PC-3 (cell line): ENCODE measurements at regions not wholly inside any gene's neighbourhood (a gene's known extent, or its start where the extent isn't known, plus 50 kb on each side); places are given as distances from the start of the nearest gene placed in this dataset.

Source experiments
- ATAC-seq: fragments of 200-7000 bp; cut with Tn5 transposase; 2 replicates; pipeline ENCODE4 v1.9.1; 2020; ENCODE audit warnings: mild to moderate bottlenecking, moderate library complexity
- BruUV-seq: library from RNA; stranded (reverse); fragments of 400-500 nt; replicated peaks from 2 replicates; lab custom pipeline; 2021; lab: Mats Ljungman, UMichigan
- CTCF ChIA-PET: fragments of 300-600 bp; sonication (Branson Sonifier 250); formaldehyde crosslinking; loops from one replicate; lab custom pipeline; 2022; ENCODE audit warnings: antibody characterized with exemption; lab: Charles Lee
- POLR2A ChIA-PET: fragments of 300-600 bp; sonication (Branson Sonifier 250); formaldehyde crosslinking; loops from one replicate; lab custom pipeline; 2022; ENCODE audit warnings: antibody characterized with exemption; ENCODE audit not compliant: unreplicated experiment; lab: Charles Lee
- DNase-seq: peaks from one replicate; pipeline ENCODE4 v3.0.0-alpha.2; 2015
- H2AFZ ChIP-seq: fragments of 300-600 bp; sonication (generic); 2 replicates; pipeline ENCODE4 v1.6.0; 2016; ENCODE audit warnings: antibody characterized with exemption, low read length
- H3F3A ChIP-seq: fragments of 300-600 bp; sonication (generic); one replicate; pipeline ENCODE4 v1.6.0; 2017; ENCODE audit warnings: antibody characterized with exemption, low read length, control low read depth, mild to moderate bottlenecking; ENCODE audit not compliant: unreplicated experiment
- H3K27ac ChIP-seq: fragments of 300-600 bp; sonication (generic); 2 replicates; pipeline ENCODE4 v1.5.1; 2016; ENCODE audit warnings: mild to moderate bottlenecking, low read length
- H3K27me3 ChIP-seq: fragments of 300-600 bp; sonication (generic); 2 replicates; pipeline ENCODE4 v1.6.1; 2016; ENCODE audit warnings: low read length, mixed read lengths
- H3K36me3 ChIP-seq: fragments of 300-600 bp; sonication (generic); 2 replicates; pipeline ENCODE4 v1.6.1; 2016; ENCODE audit warnings: low read depth, mixed run types, low read length, mixed read lengths
- H3K4me1 ChIP-seq: fragments of 300-600 bp; sonication (generic); 2 replicates; pipeline ENCODE4 v1.5.1; 2016; ENCODE audit warnings: low read length; ENCODE audit not compliant: insufficient read depth
- H3K4me2 ChIP-seq: fragments of 300-600 bp; sonication (generic); 2 replicates; pipeline ENCODE4 v1.6.0; 2016; ENCODE audit warnings: low read length
- H3K4me3 ChIP-seq: fragments of 300-600 bp; sonication (generic); 2 replicates; pipeline ENCODE4 v1.5.1; 2016; ENCODE audit warnings: mild to moderate bottlenecking, low read length, mixed read lengths
- H3K79me2 ChIP-seq: fragments of 300-600 bp; sonication (generic); 2 replicates; pipeline ENCODE4 v1.6.1; 2017; ENCODE audit warnings: low read length, mixed read lengths
- H3K9ac ChIP-seq: fragments of 300-600 bp; sonication (generic); 2 replicates; pipeline ENCODE4 v1.6.0; 2016; ENCODE audit warnings: mild to moderate bottlenecking, low read length
- H3K9me2 ChIP-seq: fragments of 300-600 bp; sonication (generic); replicated peaks from 2 replicates; pipeline ENCODE4 v1.6.1; 2016; ENCODE audit warnings: mixed run types, low read length, mixed read lengths
- H3K9me3 ChIP-seq: fragments of 300-600 bp; sonication (generic); 2 replicates; pipeline ENCODE4 v1.6.1; 2016; ENCODE audit warnings: low read length, mixed read lengths
- H4K20me1 ChIP-seq: fragments of 300-600 bp; sonication (generic); 2 replicates; pipeline ENCODE4 v1.6.1; 2016; ENCODE audit warnings: low read length, mixed read lengths
- CTCF ChIP-seq: fragments of 300-600 bp; sonication (generic); conservative IDR thresholded peaks from 2 replicates; pipeline ENCODE4 v1.5.1; 2017; ENCODE audit warnings: antibody characterized with exemption, low read depth, mild to moderate bottlenecking, low read length
- EZH2 ChIP-seq: fragments of 300-600 bp; sonication (generic); IDR thresholded peaks from one replicate; pipeline ENCODE4 v1.6.1; 2017; ENCODE audit warnings: antibody characterized with exemption, mild to moderate bottlenecking, low read length; ENCODE audit not compliant: unreplicated experiment
- EZH2phosphoT487 ChIP-seq: fragments of 300-600 bp; sonication (generic); IDR thresholded peaks from 2 replicates; pipeline ENCODE4 v1.6.1; 2018; ENCODE audit warnings: mild to moderate bottlenecking, antibody characterized with exemption, low read length, borderline replicate concordance
- intact Hi-C: fragments of 100-400 bp; cut with micrococcal nuclease; formaldehyde crosslinking; loops from 2 replicates; pipeline ENCODE4 v1.9.0; 2023

GRCh38 chr11:21975242-21975641 is 217.6 kb upstream of the ANO5 start:
- no peaks in the 10 kb centered on the region for H3K27me3 ChIP-seq
- H3K9me2 ChIP-seq: no peaks in the 10 kb centered on the region
- no peaks in the 10 kb centered on the region for H3F3A ChIP-seq
- DNase-seq (no peak), ATAC-seq (no peak)
- H3K4me3 ChIP-seq: no peak overlapping the region
- H3K9me3 ChIP-seq: no peaks in the 10 kb centered on the region
- no peak overlapping the region for H2AFZ ChIP-seq
- no peak overlapping the region for H3K27ac ChIP-seq
- no peak overlapping the region for H3K4me2 ChIP-seq
- BruUV-seq: no TSS peak
- H3K36me3 ChIP-seq: no peaks in the 10 kb centered on the region
- intact Hi-C loops: no loop called here
- ChIA-PET CTCF (no interaction called here), POLR2A (no interaction called here)
- no peaks in the 10 kb centered on the region for H4K20me1 ChIP-seq
- H3K4me1 ChIP-seq: no peaks in the 10 kb centered on the region
- TF ChIP-seq CTCF (no peak), EZH2phosphoT487 (no peak), EZH2 (no peak)
- H3K79me2 ChIP-seq: no peaks in the 10 kb centered on the region
- H3K9ac ChIP-seq: no peak overlapping the region

- DNase-seq (no peak), ATAC-seq (no peak)
- CTCF ChIA-PET: no interaction called here
- H3K9me2 ChIP-seq: no peaks in the 10 kb centered on the region
- BruUV-seq: no TSS peak
- POLR2A ChIA-PET: no interaction called here
- no peak for TF ChIP-seq EZH2
- TF ChIP-seq CTCF: no peak
- no peak for TF ChIP-seq EZH2phosphoT487
- intact Hi-C loops: no loop called here
- no peak overlapping the region for H3K9ac ChIP-seq
- no peak overlapping the region for H3K27ac ChIP-seq
- H3K4me3 ChIP-seq: no peak overlapping the region
- H3K36me3 ChIP-seq: no peaks in the 10 kb centered on the region
- H3K4me1 ChIP-seq: no peaks in the 10 kb centered on the region
- no peaks in the 10 kb centered on the region for H3K79me2 ChIP-seq
- no peak overlapping the region for H3K4me2 ChIP-seq
- no peaks in the 10 kb centered on the region for H3K27me3 ChIP-seq
- no peaks in the 10 kb centered on the region for H4K20me1 ChIP-seq
- no peak overlapping the region for H2AFZ ChIP-seq
- no peaks in the 10 kb centered on the region for H3F3A ChIP-seq
- no peaks in the 10 kb centered on the region for H3K9me3 ChIP-seq
Observed at GRCh38 chr11:21976210-21976609, 216.7 kb upstream of the ANO5 start.

GRCh38 chr11:21983431-21983830 is 209.5 kb upstream of the ANO5 start:
- no peaks in the 10 kb centered on the region for H3K79me2 ChIP-seq

More at GRCh38 chr11:21983431-21983830, 209.5 kb upstream of the ANO5 start:
- Histone ChIP-seq H2AFZ (no peak overlapping the region), H3K27ac (no peak overlapping the region), H3K4me3 (no peak overlapping the region), H3K27me3 (no peaks in the 10 kb centered on the region), H3K4me2 (no peak overlapping the region), H3K4me1 (no peaks in the 10 kb centered on the region), H3F3A (no peaks in the 10 kb centered on the region), H3K36me3 (no peaks in the 10 kb centered on the region), H3K9ac (no peak overlapping the region), H3K9me3 (no peaks in the 10 kb centered on the region), H3K9me2 (no peaks in the 10 kb centered on the region), H4K20me1 (no peaks in the 10 kb centered on the region)
- ChIA-PET CTCF (no interaction called here), POLR2A (no interaction called here)
- intact Hi-C loops: no loop called here
- DNase-seq (no peak), ATAC-seq (no peak)
- no TSS peak for BruUV-seq
- TF ChIP-seq EZH2 (no peak), EZH2phosphoT487 (no peak), CTCF (no peak)
